ENCODE measurements at regions not wholly inside any gene's neighbourhood (a gene's known extent, or its start where the extent isn't known, plus 50 kb on each side); places are given as distances from the start of the nearest gene placed in this dataset.

- TF ChIP-seq CTCF (IDR thresholded peaks at IDR 0.05) (no peak), POLR2A (IDR thresholded peaks at IDR 0.05) (no peak), EP300 (IDR thresholded peaks at IDR 0.05; ENCODE audit: low read depth) (no peak)
Measured at GRCh38 chr15:98363416-98363815, 284.9 kb upstream of the IGF1R start.
